ENCODE measurements at regions not wholly inside any gene's neighbourhood (a gene's known extent, or its start where the extent isn't known, plus 50 kb on each side); places are given as distances from the start of the nearest gene placed in this dataset.
"Not testable (repeated sequence)": the region's sequence is repeated elsewhere in the genome, so short reads cannot be mapped to it uniquely, and the experiment has no call there.

DNA sequence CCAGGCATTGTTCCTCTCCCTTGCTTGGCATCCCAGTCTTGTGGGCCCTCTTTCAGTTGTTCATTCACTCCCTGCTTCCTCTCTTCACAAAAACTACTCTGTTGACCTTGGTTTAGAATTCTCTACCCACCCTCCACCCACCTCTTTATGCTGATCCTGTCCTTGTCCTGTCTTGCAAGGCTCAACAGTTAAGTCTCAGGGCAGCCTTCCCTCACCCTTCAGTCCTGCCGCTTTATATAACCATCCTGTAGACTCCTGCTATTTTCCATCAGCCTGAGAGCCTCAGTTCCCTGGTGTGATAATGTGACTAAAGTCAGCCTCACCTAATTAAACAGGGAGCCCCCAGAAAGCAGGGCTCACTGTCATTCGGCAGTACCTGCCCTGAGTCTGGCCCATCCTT is 1763.0 kb downstream of the SPATA31A7 start:
- not testable (repeated sequence) for DNase-seq (ENCODE audit: low read depth in 4 of 4, low spot score in 2 of 4)
